SK-N-MC (cell line): ENCODE measurements at regions not wholly inside any gene's neighbourhood (a gene's known extent, or its start where the extent isn't known, plus 50 kb on each side); places are given as distances from the start of the nearest gene placed in this dataset.
"Not testable (repeated sequence)": the region's sequence is repeated elsewhere in the genome, so short reads cannot be mapped to it uniquely, and the experiment has no call there.

Source experiments
- DNase-seq: peaks from one replicate; pipeline ENCODE4 v3.0.0-alpha.2; 2011; ENCODE audit warnings: low read depth, low spot score
- H3K27ac ChIP-seq: fragments of 200-600 bp; sonication (generic); 2 replicates; pipeline ENCODE4 v1.5.1; 2016; ENCODE audit warnings: mixed run types
- H3K36me3 ChIP-seq: fragments of 200-600 bp; sonication (generic); 2 replicates; pipeline ENCODE4 v1.6.1; 2017; ENCODE audit warnings: antibody characterized with exemption, low read length, mixed read lengths; ENCODE audit not compliant: insufficient read depth
- H3K4me3 ChIP-seq: fragments of 200-600 bp; sonication (generic); 2 replicates; pipeline ENCODE4 v1.5.1; 2016
- H3K9ac ChIP-seq: fragments of 200-600 bp; sonication (generic); 2 replicates; pipeline ENCODE4 v1.8.0; 2017; ENCODE audit warnings: mixed run types, mixed read lengths; ENCODE audit not compliant: insufficient read length
- H3K9me3 ChIP-seq: fragments of 200-600 bp; sonication (generic); 2 replicates; pipeline ENCODE4 v1.6.1; 2017; ENCODE audit warnings: low read depth, mild to moderate bottlenecking, antibody characterized with exemption, low read length, moderate library complexity, mixed read lengths
- EZH2 ChIP-seq: fragments of 200-600 bp; sonication (generic); IDR thresholded peaks from one replicate; pipeline ENCODE4 v1.6.1; 2017; ENCODE audit warnings: antibody characterized with exemption
- FOXP2 ChIP-seq: optimal IDR thresholded peaks from 2 replicates; pipeline ENCODE3; 2011; ENCODE audit warnings: mild to moderate bottlenecking, moderate library complexity; ENCODE audit not compliant: insufficient read depth; ENCODE audit errors: extremely low read length, control extremely low read depth
- POLR2AphosphoS5 ChIP-seq: IDR thresholded peaks from 2 replicates; pipeline ENCODE4 v1.6.1; 2012; ENCODE audit warnings: mild to moderate bottlenecking, low read depth, low read length, borderline replicate concordance

- H3K4me3 ChIP-seq = no peak overlapping the region
- DNase-seq = no peak
- no peak overlapping the region for H3K27ac ChIP-seq
- TF ChIP-seq FOXP2 = no peak
- no peak for TF ChIP-seq POLR2AphosphoS5
- no peak for TF ChIP-seq EZH2
- no peaks in the 10 kb centered on the region; the same call in 1 of the 2 replicates for H3K9me3 ChIP-seq
- H3K36me3 ChIP-seq = no peaks in the 10 kb centered on the region
- no peak overlapping the region for H3K9ac ChIP-seq
Measured at GRCh38 chrX:45584717-45585116, 384.0 kb upstream of the DIPK2B start.

- Histone ChIP-seq H3K4me3 (no peak overlapping the region), H3K9me3 (no peaks in the 10 kb centered on the region; the same call in 1 of the 2 replicates), H3K36me3 (no peaks in the 10 kb centered on the region), H3K27ac (no peak overlapping the region), H3K9ac (no peak overlapping the region)
- no peak for DNase-seq
- TF ChIP-seq POLR2AphosphoS5 (no peak), EZH2 (no peak), FOXP2 (no peak)
Measured at GRCh38 chrX:45577361-45577760, 376.7 kb upstream of the DIPK2B start.

- H3K36me3 ChIP-seq = no peaks in the 10 kb centered on the region
- H3K4me3 ChIP-seq = no peak overlapping the region
- no peaks in the 10 kb centered on the region for H3K9me3 ChIP-seq
- no peak for TF ChIP-seq EZH2
- no peak for TF ChIP-seq POLR2AphosphoS5
- TF ChIP-seq FOXP2 = no peak
- H3K9ac ChIP-seq = no peak overlapping the region
- DNase-seq = no peak
- H3K27ac ChIP-seq = no peak overlapping the region
Measured at GRCh38 chrX:45571453-45571852, 370.8 kb upstream of the DIPK2B start.

- TF ChIP-seq POLR2AphosphoS5 (no peak), EZH2 (no peak), FOXP2 (no peak)
- Histone ChIP-seq H3K9me3 (no peaks in the 10 kb centered on the region), H3K27ac (no peak overlapping the region), H3K9ac (no peak overlapping the region), H3K4me3 (no peak overlapping the region), H3K36me3 (no peaks in the 10 kb centered on the region)
- no peak for DNase-seq
Measured at GRCh38 chrX:45566456-45566855, 365.8 kb upstream of the DIPK2B start.

GRCh38 chrX:45557387-45557786, 356.7 kb upstream of the DIPK2B start:
- Histone ChIP-seq H3K4me3 (no peak overlapping the region), H3K9ac (no peak overlapping the region), H3K27ac (no peak overlapping the region), H3K9me3 (no peaks in the 10 kb centered on the region), H3K36me3 (no peaks in the 10 kb centered on the region)
- TF ChIP-seq FOXP2 (no peak), EZH2 (no peak), POLR2AphosphoS5 (no peak)
- no peak for DNase-seq

GRCh38 chrX:45554736-45555135, 354.1 kb upstream of the DIPK2B start:
- H3K9ac ChIP-seq = no peak overlapping the region
- no peak overlapping the region for H3K4me3 ChIP-seq
- H3K36me3 ChIP-seq = no peaks in the 10 kb centered on the region
- TF ChIP-seq POLR2AphosphoS5 (no peak), FOXP2 (no peak), EZH2 (no peak)
- H3K27ac ChIP-seq = no peak overlapping the region
- H3K9me3 ChIP-seq = no peaks in the 10 kb centered on the region
- no peak for DNase-seq

GRCh38 chrX:45553417-45553816, 352.7 kb upstream of the DIPK2B start:
- Histone ChIP-seq H3K9me3 (no peaks in the 10 kb centered on the region), H3K27ac (no peak overlapping the region), H3K9ac (no peak overlapping the region), H3K4me3 (no peak overlapping the region), H3K36me3 (no peaks in the 10 kb centered on the region)
- DNase-seq = no peak
- TF ChIP-seq POLR2AphosphoS5 = no peak
- TF ChIP-seq EZH2 = no peak
- no peak for TF ChIP-seq FOXP2

GRCh38 chrX:45546697-45547096, 346.0 kb upstream of the DIPK2B start:
- H3K4me3 ChIP-seq, DNase-seq, H3K36me3 ChIP-seq, H3K27ac ChIP-seq, H3K9ac ChIP-seq, H3K9me3 ChIP-seq: not testable (repeated sequence)

GRCh38 chrX:45540181-45540580, 339.5 kb upstream of the DIPK2B start:
- Histone ChIP-seq H3K4me3 (no peak overlapping the region), H3K36me3 (no peaks in the 10 kb centered on the region), H3K27ac (no peak overlapping the region), H3K9me3 (no peaks in the 10 kb centered on the region), H3K9ac (no peak overlapping the region)
- no peak for DNase-seq
- no peak for TF ChIP-seq FOXP2
- no peak for TF ChIP-seq POLR2AphosphoS5
- TF ChIP-seq EZH2 = no peak
